ENCODE measurements at regions not wholly inside any gene's neighbourhood (a gene's known extent, or its start where the extent isn't known, plus 50 kb on each side); places are given as distances from the start of the nearest gene placed in this dataset.

- H3K4me3 ChIP-seq (ENCODE audit: low read depth, low read length), result no peak overlapping the region
- peak; percentile 6 for DNase-seq (ENCODE audit: low read depth)
- TF ChIP-seq MYC (IDR thresholded peaks at IDR 0.05; ENCODE audit: low read depth, low read length) (no peak), CTCF (IDR thresholded peaks at IDR 0.05; ENCODE audit: low read depth, low read length) (peak; percentile 13)
These were observed 119.0 kb upstream of the CELF4 start for GRCh38 chr18:37684590-37684989.

- no peak for DNase-seq (ENCODE audit: low read depth)
- H3K4me3 ChIP-seq (ENCODE audit: low read depth, low read length), result no peak overlapping the region
- TF ChIP-seq CTCF (IDR thresholded peaks at IDR 0.05; ENCODE audit: low read depth, low read length) (no peak), MYC (IDR thresholded peaks at IDR 0.05; ENCODE audit: low read depth, low read length) (no peak), MAX (IDR thresholded peaks at IDR 0.05; ENCODE audit: low read depth, low read length) (no peak), POLR2A (IDR thresholded peaks at IDR 0.05; ENCODE audit: extremely low read depth, insufficient read length) (no peak)
These were observed 118.6 kb upstream of the CELF4 start for GRCh38 chr18:37684183-37684582.

GRCh38 chr18:37680911-37681310, 115.3 kb upstream of the CELF4 start:
- no peak overlapping the region for H3K4me3 ChIP-seq (ENCODE audit: low read depth, low read length)
- DNase-seq (ENCODE audit: low read depth), result no peak
- TF ChIP-seq MYC (IDR thresholded peaks at IDR 0.05; ENCODE audit: low read depth, low read length), result no peak
- no peak for TF ChIP-seq MAX (IDR thresholded peaks at IDR 0.05; ENCODE audit: low read depth, low read length)
- no peak for TF ChIP-seq POLR2A (IDR thresholded peaks at IDR 0.05; ENCODE audit: extremely low read depth, insufficient read length)
- no peak for TF ChIP-seq CTCF (IDR thresholded peaks at IDR 0.05; ENCODE audit: low read depth, low read length)

- H3K4me3 ChIP-seq (ENCODE audit: low read depth, low read length), result no peak overlapping the region
- no peak for DNase-seq (ENCODE audit: low read depth)
- TF ChIP-seq MAX (IDR thresholded peaks at IDR 0.05; ENCODE audit: low read depth, low read length) (no peak), POLR2A (IDR thresholded peaks at IDR 0.05; ENCODE audit: extremely low read depth, insufficient read length) (no peak), MYC (IDR thresholded peaks at IDR 0.05; ENCODE audit: low read depth, low read length) (no peak), CTCF (IDR thresholded peaks at IDR 0.05; ENCODE audit: low read depth, low read length) (no peak)
These were observed 110.7 kb upstream of the CELF4 start for GRCh38 chr18:37676276-37676675.

- no peak for TF ChIP-seq MYC (IDR thresholded peaks at IDR 0.05; ENCODE audit: low read depth, low read length)
- no peak for TF ChIP-seq CTCF (IDR thresholded peaks at IDR 0.05; ENCODE audit: low read depth, low read length)
- no peak for TF ChIP-seq POLR2A (IDR thresholded peaks at IDR 0.05; ENCODE audit: extremely low read depth, insufficient read length)
- TF ChIP-seq MAX (IDR thresholded peaks at IDR 0.05; ENCODE audit: low read depth, low read length), result no peak
- H3K4me3 ChIP-seq (ENCODE audit: low read depth, low read length), result no peak overlapping the region
- DNase-seq (ENCODE audit: low read depth), result no peak
These were observed 110.1 kb upstream of the CELF4 start for GRCh38 chr18:37675699-37676098.

GRCh38 chr18:37674570-37674969, 109.0 kb upstream of the CELF4 start:
- TF ChIP-seq CTCF (IDR thresholded peaks at IDR 0.05; ENCODE audit: low read depth, low read length) (no peak), POLR2A (IDR thresholded peaks at IDR 0.05; ENCODE audit: extremely low read depth, insufficient read length) (no peak), MAX (IDR thresholded peaks at IDR 0.05; ENCODE audit: low read depth, low read length) (no peak)
- peak; percentile 4 for DNase-seq (ENCODE audit: low read depth)

More at GRCh38 chr18:37674570-37674969, 109.0 kb upstream of the CELF4 start:
- no peak overlapping the region for H3K4me3 ChIP-seq (ENCODE audit: low read depth, low read length)
